GM19463 (cell line): ENCODE measurements at regions not wholly inside any gene's neighbourhood (a gene's known extent, or its start where the extent isn't known, plus 50 kb on each side); places are given as distances from the start of the nearest gene placed in this dataset.
"Not testable (repeated sequence)": the region's sequence is repeated elsewhere in the genome, so short reads cannot be mapped to it uniquely, and the experiment has no call there.

Experiments used
- ATAC-seq: cut with Tn5 transposase; IDR thresholded peaks from one replicate; pipeline ENCODE4 v1.9.1; 2021; ENCODE audit warnings: mild to moderate bottlenecking, moderate library complexity; ENCODE audit not compliant: unreplicated experiment

- ATAC-seq, result no peak
Measured at GRCh38 chr6:157727629-157728182, 95.3 kb upstream of the SNX9 start.

- no peak for ATAC-seq
Measured at GRCh38 chr6:157728183-157728881, 94.7 kb upstream of the SNX9 start.

GRCh38 chr6:157731221-157731620 is 91.8 kb upstream of the SNX9 start:
- ATAC-seq, result no peak

- no peak for ATAC-seq
Measured at GRCh38 chr6:157732007-157732406, 91.0 kb upstream of the SNX9 start.

- ATAC-seq, result no peak
Measured at GRCh38 chr6:157732416-157733161, 90.5 kb upstream of the SNX9 start.

- ATAC-seq, result not testable (repeated sequence)
Measured at GRCh38 chr6:157736555-157736954, 86.5 kb upstream of the SNX9 start.

GRCh38 chr6:157741321-157741947 is 81.6 kb upstream of the SNX9 start:
- ATAC-seq, result no peak

GRCh38 chr6:157741948-157742556 is 81.0 kb upstream of the SNX9 start:
- ATAC-seq, result no peak

- ATAC-seq, result no peak
Measured at GRCh38 chr6:157744102-157744601, 78.9 kb upstream of the SNX9 start.

GRCh38 chr6:157746897-157747296 is 76.1 kb upstream of the SNX9 start:
- no peak for ATAC-seq

GRCh38 chr6:157747370-157747769 is 75.7 kb upstream of the SNX9 start:
- ATAC-seq, result no peak

GRCh38 chr6:157748839-157749571 is 74.0 kb upstream of the SNX9 start:
- no peak for ATAC-seq

GRCh38 chr6:157750973-157751372 is 72.1 kb upstream of the SNX9 start:
- ATAC-seq, result not testable (repeated sequence)

- ATAC-seq, result no peak
Measured at GRCh38 chr6:157751547-157752200, 71.4 kb upstream of the SNX9 start.

GRCh38 chr6:157752879-157753278 is 70.2 kb upstream of the SNX9 start:
- not testable (repeated sequence) for ATAC-seq

- no peak for ATAC-seq
Measured at GRCh38 chr6:157753291-157753690, 69.8 kb upstream of the SNX9 start.

GRCh38 chr6:157753801-157754200 is 69.2 kb upstream of the SNX9 start:
- not testable (repeated sequence) for ATAC-seq

GRCh38 chr6:157754351-157754750 is 68.7 kb upstream of the SNX9 start:
- no peak for ATAC-seq

GRCh38 chr6:157755032-157755745 is 67.9 kb upstream of the SNX9 start:
- no peak for ATAC-seq
